BE2C (cell line): ENCODE measurements at regions not wholly inside any gene's neighbourhood (a gene's known extent, or its start where the extent isn't known, plus 50 kb on each side); places are given as distances from the start of the nearest gene placed in this dataset.

Experiments used
- DNase-seq: peaks from one replicate; pipeline ENCODE4 v3.0.0-alpha.2; 2020
- H3K27me3 ChIP-seq: fragments of 250-450 bp; sonication (Bioruptor Pico); 2 replicates; pipeline ENCODE4 v1.5.1; 2020; ENCODE audit warnings: mild to moderate bottlenecking
- H3K36me3 ChIP-seq: fragments of 250-450 bp; sonication (Bioruptor Pico); 2 replicates; pipeline ENCODE4 v1.5.1; 2020; ENCODE audit warnings: mild to moderate bottlenecking
- H3K4me1 ChIP-seq: fragments of 250-450 bp; sonication (Bioruptor Pico); 2 replicates; pipeline ENCODE4 v1.5.1; 2020
- H3K4me3 ChIP-seq: 2 replicates; pipeline ENCODE4 v1.5.1; 2011; ENCODE audit warnings: low read depth, low read length
- H3K9me3 ChIP-seq: fragments of 250-450 bp; sonication (Bioruptor Pico); 2 replicates; pipeline ENCODE4 v1.5.1; 2020
- TF ChIP-seq, protein P1 (sequence below): IDR thresholded peaks from 2 replicates; pipeline ENCODE4 v1.5.1; 2012; ENCODE audit warnings: mild to moderate bottlenecking, low read depth, low read length

- Histone ChIP-seq H3K4me3 (no peak overlapping the region), H3K36me3 (no peaks in the 10 kb centered on the region), H3K4me1 (no peaks in the 10 kb centered on the region), H3K9me3 (no peaks in the 10 kb centered on the region), H3K27me3 (no peaks in the 10 kb centered on the region)
- TF ChIP-seq, protein P1, sequence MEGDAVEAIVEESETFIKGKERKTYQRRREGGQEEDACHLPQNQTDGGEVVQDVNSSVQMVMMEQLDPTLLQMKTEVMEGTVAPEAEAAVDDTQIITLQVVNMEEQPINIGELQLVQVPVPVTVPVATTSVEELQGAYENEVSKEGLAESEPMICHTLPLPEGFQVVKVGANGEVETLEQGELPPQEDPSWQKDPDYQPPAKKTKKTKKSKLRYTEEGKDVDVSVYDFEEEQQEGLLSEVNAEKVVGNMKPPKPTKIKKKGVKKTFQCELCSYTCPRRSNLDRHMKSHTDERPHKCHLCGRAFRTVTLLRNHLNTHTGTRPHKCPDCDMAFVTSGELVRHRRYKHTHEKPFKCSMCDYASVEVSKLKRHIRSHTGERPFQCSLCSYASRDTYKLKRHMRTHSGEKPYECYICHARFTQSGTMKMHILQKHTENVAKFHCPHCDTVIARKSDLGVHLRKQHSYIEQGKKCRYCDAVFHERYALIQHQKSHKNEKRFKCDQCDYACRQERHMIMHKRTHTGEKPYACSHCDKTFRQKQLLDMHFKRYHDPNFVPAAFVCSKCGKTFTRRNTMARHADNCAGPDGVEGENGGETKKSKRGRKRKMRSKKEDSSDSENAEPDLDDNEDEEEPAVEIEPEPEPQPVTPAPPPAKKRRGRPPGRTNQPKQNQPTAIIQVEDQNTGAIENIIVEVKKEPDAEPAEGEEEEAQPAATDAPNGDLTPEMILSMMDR = no peak
- DNase-seq = no peak
Measured at GRCh38 chr6:12436683-12437082, 146.5 kb downstream of the EDN1 start.

DNA sequence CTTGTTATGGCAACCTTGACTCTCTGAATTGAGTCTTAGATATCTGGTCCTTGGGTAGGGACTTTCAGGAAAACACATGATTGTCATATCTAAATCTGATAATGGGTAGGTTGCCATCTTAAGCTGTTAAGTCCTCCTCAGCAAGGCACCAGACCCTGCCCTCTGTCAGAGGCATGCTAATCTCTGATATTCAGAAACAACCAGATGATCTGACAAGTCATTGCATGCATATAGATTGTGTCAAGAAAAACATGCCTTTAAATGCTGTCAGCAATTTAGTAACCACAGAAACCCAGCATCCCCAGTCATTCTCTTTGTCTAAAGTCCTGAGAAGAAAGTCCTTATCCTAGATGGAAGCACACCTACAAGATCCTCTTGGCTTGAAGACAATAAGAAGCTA, 149.1 kb downstream of the EDN1 start:
- no peak for DNase-seq
- Histone ChIP-seq H3K9me3 (no peaks in the 10 kb centered on the region), H3K27me3 (no peaks in the 10 kb centered on the region), H3K4me1 (no peaks in the 10 kb centered on the region), H3K36me3 (no peaks in the 10 kb centered on the region), H3K4me3 (no peak overlapping the region)
- TF ChIP-seq, protein P1 = no peak

GRCh38 chr6:12440981-12441380, 150.8 kb downstream of the EDN1 start:
- no peaks in the 10 kb centered on the region for H3K4me1 ChIP-seq
- no peaks in the 10 kb centered on the region for H3K27me3 ChIP-seq
- H3K36me3 ChIP-seq = no peaks in the 10 kb centered on the region
- TF ChIP-seq, protein P1 = no peak
- DNase-seq = no peak
- no peaks in the 10 kb centered on the region for H3K9me3 ChIP-seq
- no peak overlapping the region for H3K4me3 ChIP-seq

DNA sequence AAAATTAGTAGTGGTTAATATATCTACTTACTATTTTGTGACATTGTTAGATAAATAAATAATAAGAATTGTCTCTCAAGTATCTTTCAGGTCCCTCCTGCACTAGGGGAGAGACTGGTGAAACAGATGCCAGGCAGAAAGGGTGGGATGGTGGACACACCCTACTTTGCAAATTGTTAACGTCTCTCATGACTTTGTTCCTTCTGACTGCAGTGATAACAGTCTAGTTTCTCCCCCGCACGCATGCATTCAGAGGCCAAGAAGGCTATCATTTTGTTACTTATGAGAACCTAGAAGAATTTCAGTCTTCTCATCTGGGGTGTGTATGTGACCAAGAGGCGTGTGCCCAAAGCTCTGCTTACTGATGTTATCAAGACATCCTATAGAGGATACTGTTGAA, 152.3 kb downstream of the EDN1 start:
- Histone ChIP-seq H3K4me1 (no peaks in the 10 kb centered on the region), H3K36me3 (no peaks in the 10 kb centered on the region), H3K4me3 (no peak overlapping the region), H3K27me3 (no peaks in the 10 kb centered on the region), H3K9me3 (no peaks in the 10 kb centered on the region)
- DNase-seq = no peak
- TF ChIP-seq, protein P1 = no peak

DNA sequence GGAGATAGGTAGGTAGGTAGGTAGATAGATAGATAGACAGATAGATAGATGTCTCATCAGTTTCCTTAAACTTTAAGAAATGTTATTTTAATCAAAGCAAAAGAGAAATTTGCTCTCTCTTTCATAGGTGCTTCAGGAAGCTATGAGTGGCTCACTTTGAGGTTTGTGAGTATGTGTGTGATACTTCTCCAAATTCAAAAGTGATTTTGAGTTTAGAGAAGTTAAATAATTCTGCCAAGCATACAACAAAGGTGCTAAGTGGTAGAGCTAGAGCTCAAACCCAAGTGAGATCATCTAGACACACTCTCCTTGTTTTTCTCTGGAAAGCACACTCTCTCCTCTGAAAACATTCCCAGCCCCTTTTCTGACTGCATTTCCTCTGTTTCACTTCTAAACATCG, 156.2 kb downstream of the EDN1 start:
- H3K4me1 ChIP-seq = no peaks in the 10 kb centered on the region
- TF ChIP-seq, protein P1 = no peak
- no peak for DNase-seq

GRCh38 chr6:12449447-12449846, 159.3 kb downstream of the EDN1 start:
- TF ChIP-seq, protein P1 = no peak
- DNase-seq = no peak
- H3K27me3 ChIP-seq = no peaks in the 10 kb centered on the region
- no peaks in the 10 kb centered on the region for H3K36me3 ChIP-seq
- H3K4me3 ChIP-seq = no peak overlapping the region
- no peaks in the 10 kb centered on the region for H3K9me3 ChIP-seq
- H3K4me1 ChIP-seq = no peaks in the 10 kb centered on the region

More for the DNA sequence above, 156.2 kb downstream of the EDN1 start:
- H3K9me3 ChIP-seq = no peaks in the 10 kb centered on the region
- no peaks in the 10 kb centered on the region for H3K27me3 ChIP-seq
- H3K36me3 ChIP-seq = no peaks in the 10 kb centered on the region
- no peak overlapping the region for H3K4me3 ChIP-seq
